ENCODE measurements at regions not wholly inside any gene's neighbourhood (a gene's known extent, or its start where the extent isn't known, plus 50 kb on each side); places are given as distances from the start of the nearest gene placed in this dataset.
A peak's percentile ranks its signal among the peaks of the same experiment; 100 is the strongest.
"Not testable (repeated sequence)": the region's sequence is repeated elsewhere in the genome, so short reads cannot be mapped to it uniquely, and the experiment has no call there.

DNA sequence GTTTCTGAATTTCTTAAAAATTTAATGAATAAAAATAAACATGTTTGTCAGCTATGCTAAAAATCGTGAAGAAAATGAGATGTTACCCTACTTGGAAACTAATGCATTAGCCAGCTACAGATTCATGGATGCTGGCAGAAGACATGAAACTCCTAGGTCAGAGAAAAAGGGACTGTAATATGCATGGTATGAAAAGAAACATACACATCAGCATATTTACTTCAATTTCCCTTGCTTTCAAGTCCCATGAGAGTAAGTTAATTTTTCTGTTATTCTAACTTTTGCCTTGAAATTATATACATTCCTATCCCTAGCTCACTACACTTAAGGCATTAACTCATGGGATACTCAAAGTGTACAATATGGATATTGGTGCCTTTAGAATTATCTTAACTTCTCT, 2041.4 kb upstream of the LRRTM1 start:
- no peak for DNase-seq

DNA sequence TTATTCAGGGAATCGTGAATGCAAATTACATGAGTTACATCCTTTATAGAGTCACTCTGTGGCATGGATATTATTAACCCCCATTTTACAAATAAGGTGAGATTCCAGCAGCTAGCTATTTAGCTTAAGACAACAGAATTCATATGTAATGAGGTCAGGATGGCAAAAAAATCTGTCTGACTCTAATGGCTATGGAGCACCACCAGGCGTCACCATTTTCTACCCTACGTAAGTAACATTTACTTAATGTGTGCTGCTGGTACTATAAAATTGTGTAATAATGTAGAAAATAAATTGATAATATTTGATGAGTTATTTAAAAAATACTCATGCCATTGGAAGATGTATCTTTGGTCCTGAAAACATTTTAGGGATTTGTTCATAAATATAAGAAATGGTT, 2040.1 kb upstream of the LRRTM1 start:
- DNase-seq: peak; percentile 8

DNA sequence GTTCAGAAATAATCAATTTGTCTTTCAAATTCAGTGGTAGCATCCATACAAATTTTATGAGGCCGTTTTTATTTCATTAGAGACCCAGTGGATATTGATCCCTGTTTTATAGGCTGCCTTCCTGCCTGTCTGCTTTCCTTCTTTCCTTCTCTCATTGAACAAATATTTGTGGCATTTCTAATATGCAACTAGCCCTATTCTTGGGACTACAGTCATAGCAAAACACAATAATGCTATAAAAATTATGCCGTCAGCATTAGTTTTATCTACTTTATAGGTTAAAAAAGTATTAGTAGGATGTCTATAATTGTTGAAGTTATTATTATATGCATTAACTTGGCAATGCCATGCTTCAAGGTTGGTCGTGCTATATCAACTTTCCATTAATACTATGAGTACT, 2037.8 kb upstream of the LRRTM1 start:
- DNase-seq: no peak

DNA sequence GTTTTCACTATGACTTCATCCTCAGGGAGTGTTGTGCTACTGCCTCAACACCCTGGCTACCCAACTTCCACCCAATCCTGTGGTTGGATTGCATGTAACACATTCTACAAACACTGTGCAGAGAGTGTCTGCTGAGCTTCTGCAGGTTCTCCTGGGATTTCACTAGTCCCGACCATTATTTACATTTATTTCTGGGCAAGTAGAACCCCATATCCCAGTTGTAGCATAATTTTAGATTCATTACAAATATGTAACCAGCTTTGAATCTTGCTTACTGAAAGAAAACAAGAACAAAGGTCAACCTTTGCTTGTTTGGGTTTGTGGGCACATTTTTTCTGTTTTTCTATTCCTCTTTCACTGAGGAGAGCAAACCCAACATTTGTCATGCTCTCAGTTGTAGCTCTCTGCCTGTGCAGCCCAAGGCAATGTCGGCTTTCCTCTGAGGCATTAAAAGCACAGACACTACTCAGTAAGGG, 2036.1 kb upstream of the LRRTM1 start:
- no peak for DNase-seq

DNA sequence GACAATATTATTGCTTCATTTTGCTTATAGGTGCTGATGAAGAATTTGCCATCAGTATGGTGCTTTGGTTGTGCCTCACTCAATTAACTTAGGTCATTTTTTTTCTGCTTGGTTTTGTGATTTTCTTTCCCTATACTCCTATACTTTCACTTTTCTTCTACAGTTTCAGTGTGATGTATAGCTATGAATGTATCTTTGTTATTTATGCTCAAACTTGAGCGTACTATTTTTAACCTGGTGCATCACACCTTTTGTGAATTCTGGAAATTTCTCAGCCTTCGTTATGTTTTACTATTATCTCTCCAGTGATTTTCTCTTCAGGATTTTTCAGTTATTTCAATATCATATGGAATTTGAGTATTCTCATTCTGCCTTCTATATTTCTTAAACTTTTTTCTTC, 2035.3 kb upstream of the LRRTM1 start:
- no peak for DNase-seq

DNA sequence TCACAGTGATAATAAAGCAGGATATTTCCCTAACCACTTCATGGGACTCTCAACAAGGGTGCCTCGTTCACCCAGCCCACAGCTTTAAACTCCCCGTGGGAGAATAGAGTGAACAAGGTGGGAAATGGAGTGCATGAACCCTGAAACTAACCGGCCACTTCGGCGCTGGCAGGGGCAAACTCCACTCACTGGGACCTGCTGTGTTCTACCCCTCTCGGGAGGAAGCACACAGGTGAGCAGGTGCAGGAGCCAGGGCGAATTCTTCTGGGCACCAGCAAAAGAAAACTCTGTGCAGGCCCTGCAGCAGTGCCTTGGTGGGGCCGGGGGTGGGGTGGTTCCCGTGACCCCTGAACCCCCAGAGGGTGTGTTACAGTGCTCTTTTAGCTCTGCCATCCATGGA, 2029.1 kb upstream of the LRRTM1 start:
- DNase-seq: no peak

DNA sequence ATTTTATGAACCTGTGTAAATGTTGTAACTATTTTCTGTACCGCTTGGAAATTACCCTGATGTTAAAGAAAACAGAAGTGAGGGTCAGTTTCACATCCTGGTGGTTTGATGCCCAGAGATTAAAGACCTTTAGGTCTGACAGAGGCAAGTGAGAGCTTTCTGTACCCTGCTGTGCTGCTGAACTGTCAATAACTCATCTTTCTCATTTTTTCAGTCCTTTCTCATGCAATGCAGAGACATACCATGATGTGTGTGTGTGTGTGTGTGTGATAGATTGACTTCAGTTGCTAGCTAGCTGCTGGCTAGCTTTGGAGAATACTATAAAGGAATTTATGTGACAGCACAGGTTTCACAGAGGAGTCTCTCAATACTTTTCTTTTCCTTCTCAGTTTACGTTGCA, 2025.6 kb upstream of the LRRTM1 start:
- DNase-seq: no peak

DNA sequence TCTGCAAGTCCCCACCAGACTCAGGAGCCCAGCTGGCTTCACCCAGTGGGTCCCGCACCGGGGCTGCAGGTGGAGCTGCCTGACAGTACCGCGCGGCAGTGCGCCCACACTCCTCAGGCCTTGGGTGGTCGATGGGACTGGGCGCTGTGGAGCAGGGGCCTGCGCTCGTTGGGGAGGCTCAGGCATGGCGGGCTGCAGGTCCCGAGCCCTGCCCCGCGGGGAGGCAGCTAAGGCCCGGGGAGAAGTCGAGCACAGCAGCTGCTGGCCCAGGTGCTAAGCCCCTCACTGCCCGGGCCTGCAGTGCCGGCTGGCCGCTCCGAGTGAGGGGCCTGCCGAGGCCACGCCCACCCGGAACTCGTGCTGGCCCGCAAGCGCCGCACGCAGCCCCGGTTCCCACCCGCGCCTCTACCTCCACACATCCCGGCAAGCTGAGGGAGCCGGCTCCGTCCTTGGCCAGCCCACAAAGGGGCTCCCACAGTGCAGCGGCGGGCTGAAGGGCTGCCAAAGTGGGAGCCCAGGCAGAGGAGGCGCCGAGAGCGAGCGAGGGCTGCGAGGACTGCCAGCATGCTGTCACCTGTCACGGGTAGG, 2021.7 kb upstream of the LRRTM1 start:
- DNase-seq: not testable (repeated sequence)

DNA sequence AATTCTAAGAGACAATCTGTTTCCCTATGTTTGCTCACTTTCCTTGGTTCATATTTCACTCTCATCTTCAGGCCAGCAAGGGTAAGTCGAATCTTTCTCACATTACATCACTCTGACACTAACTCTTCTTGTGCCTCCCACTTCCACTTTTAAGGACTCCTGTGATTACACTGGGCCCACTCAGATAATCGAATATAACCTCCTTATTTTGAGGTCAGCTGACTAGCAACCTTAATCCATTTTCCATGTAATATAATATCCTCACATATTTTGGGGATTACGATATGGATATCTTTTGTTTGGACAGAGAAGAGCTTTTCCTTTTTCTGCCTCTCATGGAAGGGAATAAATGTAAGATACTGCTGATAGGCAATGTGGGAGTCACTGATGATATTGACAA, 2015.7 kb upstream of the LRRTM1 start:
- no peak for DNase-seq

DNA sequence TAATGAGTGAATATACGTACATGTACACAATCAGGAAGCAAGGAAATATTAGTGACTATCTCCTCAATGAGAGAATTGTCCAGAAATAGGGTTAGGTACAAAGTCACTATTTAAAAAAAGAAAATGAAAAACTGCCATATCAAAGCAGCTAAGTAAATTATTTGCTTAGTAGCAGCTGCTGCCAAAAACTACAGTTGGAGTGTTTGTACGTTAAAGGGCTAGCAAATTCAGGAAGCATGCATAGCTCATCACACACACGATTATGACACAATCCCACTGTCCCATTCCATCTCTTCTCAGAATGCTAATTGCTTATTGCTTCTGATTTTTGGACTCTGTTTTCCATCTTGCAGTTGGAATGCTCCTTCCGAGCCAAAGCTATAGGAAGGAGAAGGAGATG, 2012.5 kb upstream of the LRRTM1 start:
- no peak for DNase-seq

DNA sequence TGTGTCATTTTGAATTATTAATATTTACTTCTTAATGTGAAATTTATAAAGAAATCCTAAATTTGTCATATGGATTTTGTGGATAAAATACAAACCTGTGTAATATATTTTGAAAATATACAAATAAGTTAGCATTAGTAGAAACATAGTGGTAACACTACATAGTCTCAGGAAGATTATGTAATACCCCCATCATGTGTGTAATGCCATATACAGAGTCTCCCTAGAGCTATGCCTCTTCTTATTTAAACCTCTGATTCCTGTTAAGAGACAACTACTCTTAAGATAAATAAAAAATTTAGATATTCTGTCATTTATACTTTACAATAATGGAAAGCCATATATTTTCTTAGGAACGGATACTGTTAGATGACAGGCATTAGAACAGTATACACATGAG, 2012.0 kb upstream of the LRRTM1 start:
- DNase-seq: no peak

DNA sequence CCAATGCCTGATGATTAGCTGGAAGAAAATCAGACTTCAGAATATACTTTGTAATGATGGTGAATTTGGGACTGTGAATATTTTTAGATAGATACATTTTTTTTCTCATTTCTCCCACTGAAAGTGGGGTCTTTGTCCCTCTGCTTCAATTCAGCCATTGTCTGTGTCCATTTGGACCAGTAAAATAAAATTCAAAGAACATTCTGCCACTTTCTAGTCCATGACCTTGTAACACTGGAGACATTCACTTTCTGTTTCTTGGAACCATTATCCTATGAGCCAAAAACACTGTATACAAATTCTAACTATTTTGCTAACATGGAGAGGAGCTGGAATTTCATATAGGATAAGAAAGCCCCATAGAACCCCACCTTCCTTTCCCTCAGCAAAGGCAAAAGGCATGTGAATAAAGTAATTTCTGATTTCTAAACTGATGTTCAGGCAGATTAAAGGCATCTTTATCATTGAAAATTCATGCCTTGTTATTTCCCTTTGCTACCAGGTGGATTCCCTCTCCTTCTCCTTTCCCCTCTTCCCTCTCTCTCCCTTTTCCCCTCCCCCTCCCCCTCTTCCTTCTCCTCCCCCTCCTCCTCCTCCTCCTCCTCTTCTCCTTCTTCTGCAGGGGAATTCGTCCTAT, 2010.4 kb upstream of the LRRTM1 start:
- DNase-seq: no peak

DNA sequence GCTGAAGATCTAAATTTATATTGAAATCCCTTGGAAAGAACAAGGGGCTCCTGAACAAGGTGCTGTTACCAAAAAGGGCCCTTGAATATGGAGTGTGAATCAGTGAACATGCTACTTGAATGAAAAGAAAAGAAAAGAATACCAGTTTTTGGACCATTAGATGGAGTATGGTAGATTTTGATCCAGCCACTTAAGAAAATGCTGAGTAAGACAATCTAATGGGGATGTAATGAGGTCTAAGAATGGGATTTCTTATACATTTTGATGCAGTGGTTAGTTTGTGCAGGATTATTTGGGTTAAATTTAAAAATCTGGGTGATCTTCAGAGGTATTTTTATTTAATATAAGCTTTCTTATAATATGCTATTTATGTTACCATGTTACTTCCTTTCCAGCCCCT, 2003.0 kb upstream of the LRRTM1 start:
- no peak for DNase-seq

DNA sequence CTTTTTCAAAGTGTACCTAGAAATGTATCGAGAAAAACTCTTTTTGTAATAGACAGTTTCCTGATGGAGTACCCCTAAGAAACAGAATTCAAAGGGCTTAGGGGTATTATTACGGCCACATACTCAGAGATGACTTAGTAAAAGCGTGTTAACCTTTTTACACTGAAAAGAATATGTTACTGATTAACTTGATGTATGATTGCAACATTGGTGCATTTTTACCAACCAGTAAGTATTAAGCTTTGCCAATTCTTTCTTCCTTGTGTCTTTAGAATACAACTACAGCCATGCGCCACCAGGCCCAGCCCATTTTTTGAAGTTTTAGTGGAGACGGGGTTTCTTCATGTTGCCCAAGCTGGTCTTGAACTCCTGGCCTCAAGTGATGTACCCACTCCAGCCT, 1997.0 kb upstream of the LRRTM1 start:
- DNase-seq: no peak

DNA sequence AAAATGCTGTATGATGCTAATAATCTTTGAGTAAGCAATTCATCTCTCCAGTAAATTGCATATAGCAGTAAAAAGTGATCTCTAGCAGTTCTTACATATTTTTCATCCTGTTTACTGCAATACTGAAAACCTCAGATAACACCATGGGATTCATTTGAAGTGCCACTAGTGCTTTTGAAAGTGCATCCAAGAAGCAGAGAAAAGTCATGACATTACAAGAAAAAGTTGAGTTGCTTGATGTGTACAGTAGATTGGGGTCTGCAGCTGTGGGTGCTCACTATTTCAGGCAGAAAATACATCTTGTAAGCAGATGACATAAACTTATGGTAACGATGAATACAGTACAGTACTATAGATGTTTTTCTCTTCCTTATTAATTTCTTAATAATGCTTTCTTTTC, 1984.9 kb upstream of the LRRTM1 start:
- no peak for DNase-seq

DNA sequence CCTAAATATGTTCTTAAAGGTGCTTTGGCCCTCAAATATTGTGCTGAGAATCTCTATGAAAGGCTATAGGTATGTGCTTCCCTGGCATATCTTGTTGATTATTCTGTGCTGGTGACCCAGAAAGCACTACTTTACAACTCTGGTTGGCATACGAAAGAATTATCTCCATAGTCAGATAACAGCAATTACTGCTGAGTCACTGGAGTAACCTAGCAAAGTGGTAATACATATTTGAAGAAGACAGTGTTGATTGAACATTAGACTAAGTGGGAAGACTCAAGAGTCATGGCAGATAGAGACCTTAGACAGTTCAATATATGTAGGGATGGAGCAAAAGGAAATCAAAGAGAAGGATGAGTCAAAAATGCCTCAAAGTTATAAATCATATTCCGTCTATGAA, 1978.5 kb upstream of the LRRTM1 start:
- no peak for DNase-seq

DNA sequence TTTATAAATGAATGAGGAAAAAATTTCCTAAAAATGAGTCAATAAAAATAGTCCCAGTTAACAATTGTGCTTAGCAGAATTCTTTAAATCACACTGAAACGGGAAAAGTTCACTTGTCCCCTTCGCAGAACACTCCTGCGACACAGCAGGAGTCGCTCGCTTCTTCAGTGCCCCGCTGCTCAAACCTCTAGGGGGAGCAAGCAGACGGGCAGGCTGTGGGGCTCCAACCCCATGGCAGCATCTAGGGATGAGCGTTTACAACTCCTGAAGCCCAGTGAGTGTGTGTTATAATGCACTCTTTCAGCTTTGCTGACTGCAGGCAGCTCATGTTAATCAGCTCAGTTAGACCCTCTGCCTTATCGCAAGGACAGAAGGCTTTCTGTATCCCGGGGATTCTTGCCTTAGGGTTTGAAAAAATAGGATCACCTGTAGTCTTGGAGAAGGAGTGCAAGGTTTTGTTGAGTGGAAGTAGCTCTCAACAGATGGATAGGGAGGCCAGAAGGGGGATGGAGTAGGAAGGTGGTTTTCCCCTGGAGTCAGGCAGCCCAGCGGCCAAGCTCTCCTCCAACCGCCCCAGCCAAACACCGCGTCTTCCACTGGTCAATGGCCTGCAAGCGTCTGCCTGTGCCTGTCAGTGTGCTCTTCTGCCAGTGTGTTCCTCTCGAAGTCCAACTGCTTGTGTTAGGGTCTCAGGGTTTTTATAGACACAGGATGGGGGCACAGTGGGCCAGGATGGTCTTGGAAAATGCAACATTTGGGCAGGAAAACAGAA, 1977.7 kb upstream of the LRRTM1 start:
- no peak for DNase-seq

DNA sequence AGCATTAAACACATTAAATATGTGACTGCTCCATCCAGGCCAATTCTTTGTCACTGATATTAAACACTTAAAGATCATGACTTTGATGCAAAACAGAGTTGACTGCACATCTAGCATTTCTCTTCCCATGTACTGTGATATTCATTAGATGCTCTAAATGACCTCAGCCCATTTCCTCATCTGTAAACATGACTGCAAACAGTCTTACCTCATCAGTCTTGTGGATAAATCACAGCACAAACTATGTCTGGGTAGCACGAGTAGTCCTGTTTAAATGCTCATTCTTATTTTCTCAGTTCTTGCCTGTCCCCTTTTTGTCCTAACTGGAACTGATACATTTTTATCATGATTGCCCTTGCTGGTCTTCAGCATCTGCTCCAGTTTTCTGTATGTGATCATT, 1974.8 kb upstream of the LRRTM1 start:
- no peak for DNase-seq

DNA sequence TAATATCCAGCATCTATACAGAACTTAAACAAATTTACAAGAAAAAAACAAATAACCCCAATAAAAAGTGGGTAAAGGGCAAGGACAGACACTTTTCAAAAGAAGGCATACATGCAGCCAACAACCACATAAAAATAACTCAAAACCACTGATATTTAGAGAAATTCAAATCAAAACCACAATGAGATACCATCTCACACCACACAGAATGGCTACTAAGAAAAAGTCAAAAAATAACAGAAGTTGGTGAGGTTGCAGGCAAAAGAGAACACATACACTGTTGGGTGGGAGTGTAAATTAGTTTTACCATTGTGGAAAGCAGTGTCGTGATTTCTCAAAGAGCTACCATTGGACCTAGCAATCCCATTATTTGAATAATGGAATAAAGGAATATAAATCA, 1973.9 kb upstream of the LRRTM1 start:
- DNase-seq: no peak

DNA sequence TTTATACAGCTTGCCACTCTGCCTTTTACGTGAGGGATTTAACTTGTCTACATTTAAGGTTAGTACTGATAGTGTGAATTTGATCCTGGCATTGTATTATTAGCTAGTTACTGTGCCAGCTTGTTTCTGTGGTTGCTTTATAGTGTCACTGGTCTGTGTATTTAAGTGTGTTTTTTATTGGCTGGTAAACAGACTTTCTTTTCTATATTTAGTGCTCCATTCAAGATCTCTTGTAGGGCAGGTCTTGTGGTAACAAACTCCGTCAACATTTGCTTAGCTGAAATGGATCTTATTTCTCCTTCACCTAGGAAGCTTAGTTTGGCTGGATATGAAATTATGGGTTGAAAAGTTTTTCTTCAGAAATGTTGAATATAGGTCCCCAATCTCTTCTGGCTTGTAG, 1971.0 kb upstream of the LRRTM1 start:
- no peak for DNase-seq

DNA sequence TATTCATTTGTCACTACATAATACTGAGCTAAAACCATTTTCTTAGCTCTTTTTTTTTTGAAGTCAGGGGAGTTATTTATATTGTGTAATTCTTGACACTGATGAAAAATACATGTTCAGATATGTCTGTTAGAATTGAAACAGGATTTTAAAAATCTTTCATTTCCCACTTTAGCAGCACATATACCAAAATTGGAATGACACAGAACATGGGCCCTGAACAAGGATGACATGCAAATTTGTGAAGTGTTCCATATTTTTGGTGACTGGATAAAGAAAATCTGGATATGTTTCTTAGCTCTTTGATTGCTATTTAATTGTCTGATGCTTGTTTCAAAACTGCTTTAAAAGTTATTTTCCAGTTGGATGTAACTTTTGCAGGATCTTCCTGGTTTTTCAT, 1963.9 kb upstream of the LRRTM1 start:
- no peak for DNase-seq

DNA sequence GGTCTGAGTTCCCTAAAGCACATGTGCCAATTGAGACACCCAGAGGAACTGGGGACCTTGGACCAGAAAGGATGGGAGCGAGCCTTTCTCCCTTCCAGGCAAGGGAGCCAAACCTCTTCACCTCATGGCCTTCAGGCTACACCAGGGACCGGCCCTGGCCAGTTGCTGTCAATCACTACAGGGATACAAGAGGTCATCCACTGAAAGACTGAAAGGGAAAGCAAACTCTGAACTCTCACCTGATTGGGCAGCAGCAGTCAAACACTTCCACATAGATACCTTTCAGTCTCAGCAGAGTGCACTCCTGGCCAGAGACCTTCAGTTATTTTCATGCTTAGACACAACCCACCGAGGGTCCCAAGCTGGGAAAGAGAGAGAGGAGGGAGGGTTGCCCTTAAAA, 1956.0 kb upstream of the LRRTM1 start:
- no peak for DNase-seq

DNA sequence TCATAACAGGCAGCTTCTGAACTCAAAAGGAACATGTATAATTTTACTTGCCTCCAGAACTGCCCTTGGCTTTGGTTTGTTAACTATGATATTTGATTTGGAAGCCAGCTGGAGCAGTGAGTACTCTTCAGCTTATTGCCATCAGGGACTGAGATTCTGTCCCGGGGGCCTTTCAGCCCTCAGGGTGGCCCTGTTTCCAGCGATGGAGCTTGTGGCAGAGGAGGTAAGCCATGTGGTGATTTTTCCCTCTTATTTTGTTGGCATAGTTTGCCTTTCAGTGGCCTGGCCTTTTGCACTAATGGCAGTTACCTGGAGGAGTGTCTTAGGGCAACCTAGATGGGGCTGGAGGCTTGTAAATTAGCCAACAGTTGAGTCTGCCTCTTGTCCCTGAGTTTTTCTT, 1955.0 kb upstream of the LRRTM1 start:
- no peak for DNase-seq

DNA sequence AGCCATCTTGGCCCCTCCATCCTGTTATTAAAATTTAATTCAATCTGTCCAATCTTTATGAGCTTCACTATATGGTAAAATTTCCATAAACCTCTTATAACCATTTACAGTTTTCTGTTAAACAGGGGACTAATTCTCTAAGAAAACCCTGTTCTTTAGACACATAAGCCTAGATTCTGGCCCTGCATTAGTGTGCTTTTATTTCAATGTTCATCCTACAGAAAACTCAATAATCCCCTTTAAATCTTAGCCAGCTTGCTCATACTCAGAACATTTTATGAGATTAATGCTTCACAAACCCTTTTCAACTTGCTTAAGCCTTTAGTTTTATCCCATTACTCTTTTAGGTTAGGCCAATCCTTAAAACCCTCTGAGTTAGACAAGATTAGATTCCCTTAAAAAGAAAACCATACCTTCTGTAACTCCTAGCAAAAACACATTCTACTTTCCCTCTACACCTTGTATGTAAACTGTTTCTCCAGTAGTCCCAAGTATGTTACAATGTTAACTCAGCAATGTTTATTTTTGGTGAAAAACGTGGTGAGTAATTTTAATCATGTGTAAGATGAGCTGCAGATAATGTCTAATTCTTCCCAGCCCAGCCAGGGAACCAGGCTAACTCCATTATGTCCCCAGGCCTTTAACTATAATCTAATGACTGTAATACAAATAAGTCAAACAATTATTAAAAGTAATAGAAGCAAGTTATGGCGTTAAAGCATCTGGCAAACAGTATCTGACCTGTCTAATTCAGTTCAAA, 1953.4 kb upstream of the LRRTM1 start:
- DNase-seq: no peak

Data from fibroblast of skin of right biceps (primary cell).